Spleen (tissue), 11 donors: ENCODE measurements at regions not wholly inside any gene's neighbourhood (a gene's known extent, or its start where the extent isn't known, plus 50 kb on each side); places are given as distances from the start of the nearest gene placed in this dataset.
"Not testable (repeated sequence)": the region's sequence is repeated elsewhere in the genome, so short reads cannot be mapped to it uniquely, and the experiment has no call there.

Experiments used
- DNase-seq: peaks from one replicate; pipeline ENCODE4 v3.0.0-alpha.2; 2020
- H3K27ac ChIP-seq, 8 donors: fragments of 200-600 bp; sonication (generic) in 7 of 8; 1 replicate in 4 of 8; 2 replicates in 4 of 8; pipeline versions ENCODE4 v1.5.0 to v1.8.0; 2016 to 2021; ENCODE audit warnings: inconsistent platforms in 4 of 8, mild to moderate bottlenecking in 4 of 8, moderate library complexity in 1 of 8
- H3K27me3 ChIP-seq, 7 donors: fragments of 200-600 bp; sonication (generic) in 6 of 7; replicated peaks in 1 of 7; 1 replicate in 4 of 7; 2 replicates in 3 of 7; pipeline versions ENCODE4 v1.5.0 to v1.8.0; 2016 to 2021; ENCODE audit warnings: inconsistent platforms in 3 of 7, mild to moderate bottlenecking in 1 of 7
- H3K36me3 ChIP-seq, 6 donors: fragments of 200-600 bp; sonication (generic) in 5 of 6; 1 replicate in 4 of 6; 2 replicates in 2 of 6; pipeline versions ENCODE4 v1.5.0 to v1.8.0; 2016 to 2021; ENCODE audit warnings: inconsistent platforms in 2 of 6
- H3K4me1 ChIP-seq, 6 donors: fragments of 200-600 bp; sonication (generic) in 5 of 6; 1 replicate in 3 of 6; 2 replicates in 3 of 6; pipeline versions ENCODE4 v1.5.0 to v1.8.0; 2016 to 2021; ENCODE audit warnings: inconsistent platforms in 3 of 6
- H3K4me3 ChIP-seq, 8 donors: fragments of 200-600 bp; sonication (generic) in 7 of 8; 1 replicate in 4 of 8; 2 replicates in 4 of 8; pipeline versions ENCODE4 v1.5.0 to v1.8.0; 2016 to 2021; ENCODE audit warnings: inconsistent platforms in 4 of 8, mild to moderate bottlenecking in 4 of 8, moderate library complexity in 2 of 8
- H3K9me3 ChIP-seq, 8 donors: fragments of 200-600 bp; sonication (generic) in 7 of 8; 1 replicate in 4 of 8; 2 replicates in 4 of 8; pipeline versions ENCODE4 v1.5.0 to v1.8.0; 2016 to 2021; ENCODE audit warnings: inconsistent platforms in 4 of 8
- POLR2A ChIP-seq, 3 donors: fragments of 450-650 bp; IDR thresholded peaks; one replicate each; pipeline ENCODE4 v1.5.1; 2017; ENCODE audit warnings: antibody characterized with exemption in 3 of 3, mild to moderate bottlenecking in 1 of 3
- POLR2AphosphoS5 ChIP-seq, 3 donors: sonication (generic); formaldehyde crosslinking; IDR thresholded peaks; one replicate each; pipeline ENCODE4 v1.5.1; 2017; ENCODE audit warnings: antibody characterized with exemption in 3 of 3
- WGBS, 5 donors: extraction: QIAGEN DNeasy Blood & Tissue Kit in 3 of 5; methylation state at CpG; one replicate each; pipeline versions ENCODE4 v1.1.5 to v1.1.7; 2013 to 2018; 5-methylcytosine and 5-hydroxymethylcytosine counted together
- intact Hi-C: fragments of 100-400 bp; cut with DNase I; formaldehyde crosslinking; loops from one replicate; pipeline ENCODE4 v1.15.0; 2023; ENCODE audit warnings: low total_unique reads
- TF ChIP-seq, protein P1 (sequence below), 11 experiments: fragments of 200-600 bp in 7 of 11; fragments of 450-650 bp in 4 of 11; sonication (generic) in 4 of 11; IDR thresholded peaks in 8 of 11; conservative IDR thresholded peaks in 3 of 11; 1 replicate in 7 of 11; 2 replicates in 4 of 11; pipeline versions ENCODE4 v1.4.0 to v1.8.0; 2016 to 2021; ENCODE audit warnings: antibody characterized with exemption in 11 of 11, inconsistent platforms in 4 of 11, mild to moderate bottlenecking in 1 of 11
- donor health status: healthy with polysubstance abuse.
- donor health status: DM: no; HTN: no; CAD: no; lungs with moderate emphysema.
- donor health status: DM: no; HTN: no; CAD: no.
- donor health status: Bipolar disorder and iron deficiency.
- donor health status: healthy.
- donor health status: DM: no; HTN: no; CAD: no.
- donor health status: DM: yes; HTN: yes; CAD: no.

- H3K27me3 ChIP-seq: no peaks in the 10 kb centered on the region
- no peaks in the 10 kb centered on the region for H3K4me1 ChIP-seq
- WGBS, 5 donors: 41 to 71% (median 48%) methylated on average over 2 of the region's 2 CpGs
- H3K4me3 ChIP-seq: no peak overlapping the region
- no peaks in the 10 kb centered on the region for H3K36me3 ChIP-seq
- peaks cover 0 to 5% (median 0%) of the 10 kb centered on the region in 8 donors for H3K9me3 ChIP-seq
- intact Hi-C loops: no loop called here
- DNase-seq: no peak
- H3K27ac ChIP-seq: no peak overlapping the region
- TF ChIP-seq, protein P1, sequence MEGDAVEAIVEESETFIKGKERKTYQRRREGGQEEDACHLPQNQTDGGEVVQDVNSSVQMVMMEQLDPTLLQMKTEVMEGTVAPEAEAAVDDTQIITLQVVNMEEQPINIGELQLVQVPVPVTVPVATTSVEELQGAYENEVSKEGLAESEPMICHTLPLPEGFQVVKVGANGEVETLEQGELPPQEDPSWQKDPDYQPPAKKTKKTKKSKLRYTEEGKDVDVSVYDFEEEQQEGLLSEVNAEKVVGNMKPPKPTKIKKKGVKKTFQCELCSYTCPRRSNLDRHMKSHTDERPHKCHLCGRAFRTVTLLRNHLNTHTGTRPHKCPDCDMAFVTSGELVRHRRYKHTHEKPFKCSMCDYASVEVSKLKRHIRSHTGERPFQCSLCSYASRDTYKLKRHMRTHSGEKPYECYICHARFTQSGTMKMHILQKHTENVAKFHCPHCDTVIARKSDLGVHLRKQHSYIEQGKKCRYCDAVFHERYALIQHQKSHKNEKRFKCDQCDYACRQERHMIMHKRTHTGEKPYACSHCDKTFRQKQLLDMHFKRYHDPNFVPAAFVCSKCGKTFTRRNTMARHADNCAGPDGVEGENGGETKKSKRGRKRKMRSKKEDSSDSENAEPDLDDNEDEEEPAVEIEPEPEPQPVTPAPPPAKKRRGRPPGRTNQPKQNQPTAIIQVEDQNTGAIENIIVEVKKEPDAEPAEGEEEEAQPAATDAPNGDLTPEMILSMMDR (IDR thresholded peaks at IDR 0.05 in 8 of 11, conservative IDR thresholded peaks at IDR 0.05 in 3 of 11): no peak
These were observed 207.3 kb upstream of the MAGEB2 start for GRCh38 chrX:30008031-30008430.

DNA sequence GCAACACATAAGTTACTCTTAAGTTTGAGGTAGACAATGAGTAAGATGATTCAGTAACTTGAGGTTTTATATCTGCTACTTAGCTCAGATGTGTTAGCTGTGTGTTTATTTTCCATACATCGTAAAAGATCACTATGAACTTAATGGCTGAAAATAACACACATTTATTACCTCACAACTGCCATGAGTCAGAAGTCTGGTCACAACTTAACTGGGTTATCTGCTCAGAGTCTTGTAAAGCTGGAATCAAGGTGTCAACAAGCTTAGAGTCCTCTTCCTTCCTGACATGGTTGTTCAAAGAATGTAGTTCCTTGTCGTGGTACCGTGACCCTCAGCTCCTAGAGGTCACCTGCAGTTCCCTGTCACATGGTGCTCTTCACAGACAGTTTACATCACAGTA lies 204.9 kb upstream of the MAGEB2 start:
- TF ChIP-seq, protein P1 (IDR thresholded peaks at IDR 0.05 in 8 of 11, conservative IDR thresholded peaks at IDR 0.05 in 3 of 11): no peak
- no peak for TF ChIP-seq POLR2AphosphoS5 (IDR thresholded peaks at IDR 0.05)
- TF ChIP-seq POLR2A (IDR thresholded peaks at IDR 0.05): no peak
- intact Hi-C loops: no loop called here
- H3K4me1 ChIP-seq: no peaks in the 10 kb centered on the region
- no peak overlapping the region for H3K27ac ChIP-seq
- H3K9me3 ChIP-seq: peaks cover 0 to 5% (median 0%) of the 10 kb centered on the region in 8 donors
- no peaks in the 10 kb centered on the region for H3K27me3 ChIP-seq
- H3K36me3 ChIP-seq: no peaks in the 10 kb centered on the region
- H3K4me3 ChIP-seq: no peak overlapping the region
- WGBS, 5 donors: 51 to 74% (median 72%) methylated on average over 3 of the region's 3 CpGs
- DNase-seq: no peak

DNA sequence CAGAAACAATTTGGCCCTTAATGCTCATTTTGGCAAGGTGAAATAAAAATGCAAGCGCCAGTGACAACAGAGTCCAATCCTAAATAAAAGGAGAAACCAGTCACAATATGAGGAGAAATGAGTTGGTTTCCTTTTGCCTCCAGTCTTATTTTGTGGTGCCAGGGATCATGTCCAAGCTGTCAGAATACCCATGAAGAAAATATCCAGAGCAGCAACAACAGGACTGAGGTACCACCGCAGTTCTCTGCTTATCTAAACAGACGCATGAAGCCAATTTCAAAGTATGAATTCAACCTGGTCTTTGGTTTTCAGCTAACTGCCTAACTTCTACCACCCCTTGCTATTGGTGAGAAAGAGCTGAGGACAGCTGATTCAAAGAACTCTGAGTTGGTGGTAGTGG lies 199.9 kb upstream of the MAGEB2 start:
- H3K27ac ChIP-seq: no peak overlapping the region
- TF ChIP-seq, protein P1 (IDR thresholded peaks at IDR 0.05 in 8 of 11, conservative IDR thresholded peaks at IDR 0.05 in 3 of 11): no peak
- TF ChIP-seq POLR2A (IDR thresholded peaks at IDR 0.05): no peak
- no peak for TF ChIP-seq POLR2AphosphoS5 (IDR thresholded peaks at IDR 0.05)
- H3K27me3 ChIP-seq: no peaks in the 10 kb centered on the region
- DNase-seq: no peak
- 83 to 98% (median 92%) methylated on average over 3 of the region's 3 CpGs for WGBS, 5 donors
- peaks cover 0 to 5% (median 0%) of the 10 kb centered on the region in 8 donors for H3K9me3 ChIP-seq
- intact Hi-C loops: no loop called here
- no peaks in the 10 kb centered on the region for H3K4me1 ChIP-seq
- H3K4me3 ChIP-seq: no peak overlapping the region
- no peaks in the 10 kb centered on the region for H3K36me3 ChIP-seq

GRCh38 chrX:30027636-30028035 lies 187.7 kb upstream of the MAGEB2 start:
- TF ChIP-seq POLR2AphosphoS5 (IDR thresholded peaks at IDR 0.05) (no peak), POLR2A (IDR thresholded peaks at IDR 0.05) (no peak)
- TF ChIP-seq, protein P1 (IDR thresholded peaks at IDR 0.05 in 8 of 11, conservative IDR thresholded peaks at IDR 0.05 in 3 of 11): no peak
- no peak for DNase-seq
- intact Hi-C loops: no loop called here
- Histone ChIP-seq H3K9me3 (peaks cover 0 to 4% (median 0%) of the 10 kb centered on the region in 8 donors), H3K27me3 (no peaks in the 10 kb centered on the region), H3K36me3 (no peaks in the 10 kb centered on the region), H3K4me1 (no peaks in the 10 kb centered on the region), H3K4me3 (no peak overlapping the region), H3K27ac (no peak overlapping the region)
- 54 to 73% (median 66%) methylated on average over 2 of the region's 2 CpGs for WGBS, 5 donors

DNA sequence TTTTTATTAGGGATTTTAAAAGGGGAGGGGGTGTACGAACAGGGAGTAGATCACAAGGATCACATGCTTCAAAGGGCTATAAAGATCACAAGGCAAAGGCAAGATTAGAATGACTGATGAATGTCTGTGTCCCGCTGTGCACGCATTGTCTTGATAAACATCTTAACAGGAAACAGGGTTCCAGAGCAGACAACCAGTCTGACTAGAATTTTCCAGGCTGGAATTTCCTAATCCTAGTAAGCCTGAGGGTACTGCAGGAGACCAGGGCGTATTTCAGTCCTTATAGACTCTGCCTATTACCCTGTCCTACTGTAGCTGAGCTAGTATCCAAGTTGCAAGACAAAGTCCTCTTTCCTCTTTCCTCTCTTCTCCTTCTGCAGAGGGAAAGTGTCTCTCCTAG lies 179.0 kb upstream of the MAGEB2 start:
- intact Hi-C loops, H3K27ac ChIP-seq, H3K27me3 ChIP-seq, DNase-seq, H3K9me3 ChIP-seq, H3K36me3 ChIP-seq, H3K4me1 ChIP-seq, H3K4me3 ChIP-seq: not testable (repeated sequence)
- WGBS, 5 donors: 61 to 72% (median 70%) methylated on average over 4 of the region's 4 CpGs
